ENCODE measurements at regions not wholly inside any gene's neighbourhood (a gene's known extent, or its start where the extent isn't known, plus 50 kb on each side); places are given as distances from the start of the nearest gene placed in this dataset.
"Not testable (repeated sequence)": the region's sequence is repeated elsewhere in the genome, so short reads cannot be mapped to it uniquely, and the experiment has no call there.

DNA sequence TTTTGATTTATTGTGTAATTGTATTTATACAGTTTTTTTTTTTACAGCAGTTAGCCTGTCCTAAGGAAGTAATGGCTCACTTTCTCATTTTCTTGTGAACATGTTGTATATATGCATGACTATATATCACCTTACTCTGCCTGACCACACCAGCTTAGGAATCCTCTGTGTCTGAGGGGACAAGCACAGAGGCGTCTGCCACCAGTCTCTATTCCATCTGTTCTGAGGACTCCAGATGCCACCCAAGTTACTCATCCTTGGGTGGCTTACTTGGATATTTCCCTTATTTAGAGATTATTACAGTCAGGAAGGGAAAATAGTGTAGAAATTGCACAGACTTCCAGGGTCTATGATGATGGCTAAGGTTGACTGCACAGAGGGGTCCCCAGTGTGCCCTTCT lies 256.3 kb upstream of the C9orf72 start:
- Mint-ChIP-seq H3K4me3 (no peak overlapping the region), H3K36me3 (no peaks in the 10 kb centered on the region), H3K27me3 (peaks cover 2% of the 10 kb centered on the region), H3K9me3 (ENCODE audit: low read depth) (no peaks in the 10 kb centered on the region), H3K4me1 (no peaks in the 10 kb centered on the region), H3K27ac (no peak overlapping the region)
- ATAC-seq: no peak
- CTCF ChIA-PET: no interaction called here
- no peak for DNase-seq

DNA sequence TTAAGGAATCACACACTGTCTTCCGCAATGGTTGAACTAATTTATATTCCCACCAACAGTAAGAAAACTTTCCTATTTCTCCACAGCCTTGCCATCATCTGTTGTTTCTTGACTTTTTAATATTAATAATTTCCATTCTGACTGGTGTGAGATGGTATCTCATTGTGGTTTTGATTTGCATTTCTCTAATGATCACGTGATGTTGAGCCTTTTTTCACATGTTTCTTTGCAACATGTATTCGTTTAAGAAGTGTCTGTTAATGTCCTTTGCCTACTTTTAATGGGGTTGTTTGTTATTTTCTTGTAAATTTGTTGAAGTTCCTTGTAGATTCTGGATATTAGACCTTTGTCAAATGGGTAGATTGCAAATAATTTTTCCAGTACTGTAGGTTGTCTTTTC lies 258.8 kb upstream of the C9orf72 start:
- H3K27me3 Mint-ChIP-seq; H3K27ac Mint-ChIP-seq; H3K4me1 Mint-ChIP-seq; CTCF ChIA-PET; ATAC-seq; H3K36me3 Mint-ChIP-seq; H3K9me3 Mint-ChIP-seq (ENCODE audit: low read depth); H3K4me3 Mint-ChIP-seq; DNase-seq: not testable (repeated sequence)

DNA sequence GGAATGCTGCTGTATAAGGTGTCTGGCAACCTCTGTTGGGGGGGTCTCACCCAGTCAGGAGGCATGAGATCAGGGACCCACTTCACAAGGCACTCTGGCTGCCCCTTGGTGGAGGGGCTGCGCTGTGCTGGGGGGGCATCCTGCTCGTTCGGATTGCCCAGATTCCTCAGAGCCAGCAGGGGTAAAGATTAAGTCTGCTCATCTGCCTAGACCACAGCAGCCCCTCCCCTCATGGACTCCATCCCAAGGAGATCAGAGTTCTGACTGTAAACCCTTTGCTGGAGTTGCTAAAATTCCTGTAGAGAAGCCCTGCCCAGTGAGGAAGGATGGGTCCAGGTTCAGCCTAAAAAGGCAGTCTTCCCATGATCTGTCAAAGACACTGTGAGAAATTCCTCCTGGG lies 262.0 kb upstream of the C9orf72 start:
- peaks cover 2% of the 10 kb centered on the region for H3K27me3 Mint-ChIP-seq
- ATAC-seq: no peak

DNA sequence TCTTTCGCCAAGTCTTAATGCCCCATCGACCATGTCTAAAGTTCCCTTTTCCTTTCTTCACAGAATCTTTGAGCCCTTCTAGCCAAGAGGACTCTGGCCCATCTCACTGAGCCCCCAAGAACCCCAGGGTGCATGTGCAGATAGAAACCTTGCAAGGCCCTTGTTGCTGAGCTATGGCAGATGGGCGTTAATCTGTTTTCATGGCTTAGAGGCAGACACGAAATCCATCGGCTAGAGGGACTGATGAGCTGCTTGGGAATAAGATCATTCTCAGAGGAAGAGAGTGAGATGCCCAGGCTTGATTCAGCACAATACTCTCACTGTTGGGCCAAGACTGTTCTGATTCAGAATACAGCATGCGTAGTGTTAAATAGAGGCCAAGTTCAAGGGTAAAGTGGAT lies 262.5 kb upstream of the C9orf72 start:
- CTCF ChIA-PET: no interaction called here
- Mint-ChIP-seq H3K36me3 (no peaks in the 10 kb centered on the region), H3K9me3 (ENCODE audit: low read depth) (no peaks in the 10 kb centered on the region), H3K4me1 (no peaks in the 10 kb centered on the region), H3K4me3 (no peak overlapping the region), H3K27ac (no peak overlapping the region), H3K27me3 (peaks cover 2% of the 10 kb centered on the region)
- DNase-seq (no peak), ATAC-seq (no peak)

More for the DNA sequence above, 262.0 kb upstream of the C9orf72 start:
- Mint-ChIP-seq H3K9me3 (ENCODE audit: low read depth) (no peaks in the 10 kb centered on the region), H3K36me3 (no peaks in the 10 kb centered on the region), H3K4me3 (no peak overlapping the region), H3K27ac (no peak overlapping the region), H3K4me1 (no peaks in the 10 kb centered on the region)
- CTCF ChIA-PET: no interaction called here
- DNase-seq: no peak

DNA sequence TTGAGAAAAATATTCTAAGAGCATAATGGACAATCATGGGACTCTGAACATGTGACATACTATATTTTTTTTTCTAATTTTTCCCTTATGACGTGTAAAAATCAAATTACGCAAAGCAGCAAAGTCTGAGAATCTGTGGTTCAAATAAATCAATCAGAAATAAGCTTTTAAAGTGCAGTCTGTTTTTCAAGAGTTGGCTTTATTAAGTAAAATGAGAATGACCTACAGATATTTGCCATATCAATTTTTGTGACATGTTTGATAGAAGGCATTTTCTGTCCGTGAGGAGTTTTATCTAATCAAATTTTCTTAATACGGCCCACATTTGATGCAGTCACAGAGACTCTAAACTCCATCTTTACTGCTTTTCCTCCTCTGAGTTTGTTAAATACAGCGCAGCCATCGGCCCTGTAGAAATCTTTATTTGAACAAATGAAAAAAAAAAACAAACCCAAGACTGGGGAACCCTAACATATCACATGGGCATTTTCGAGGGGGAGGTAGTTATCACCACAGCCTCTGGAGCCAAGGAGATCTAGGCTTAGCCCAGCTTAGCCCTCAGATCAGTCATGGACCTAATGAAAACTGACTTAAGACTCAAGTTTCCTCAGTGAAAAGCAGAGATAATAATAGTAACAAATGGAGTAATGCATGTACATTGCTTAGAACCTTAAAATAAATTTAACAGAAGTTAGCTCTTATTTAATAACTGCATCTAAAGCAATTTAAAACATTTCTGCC lies 263.6 kb upstream of the C9orf72 start:
- no peak overlapping the region for H3K27ac Mint-ChIP-seq
- no peak for DNase-seq
- peaks cover 2% of the 10 kb centered on the region for H3K27me3 Mint-ChIP-seq
- no peaks in the 10 kb centered on the region for H3K4me1 Mint-ChIP-seq
- no peaks in the 10 kb centered on the region for H3K36me3 Mint-ChIP-seq
- CTCF ChIA-PET: no interaction called here
- no peaks in the 10 kb centered on the region for H3K9me3 Mint-ChIP-seq (ENCODE audit: low read depth)
- ATAC-seq: no peak
- no peak overlapping the region for H3K4me3 Mint-ChIP-seq

DNA sequence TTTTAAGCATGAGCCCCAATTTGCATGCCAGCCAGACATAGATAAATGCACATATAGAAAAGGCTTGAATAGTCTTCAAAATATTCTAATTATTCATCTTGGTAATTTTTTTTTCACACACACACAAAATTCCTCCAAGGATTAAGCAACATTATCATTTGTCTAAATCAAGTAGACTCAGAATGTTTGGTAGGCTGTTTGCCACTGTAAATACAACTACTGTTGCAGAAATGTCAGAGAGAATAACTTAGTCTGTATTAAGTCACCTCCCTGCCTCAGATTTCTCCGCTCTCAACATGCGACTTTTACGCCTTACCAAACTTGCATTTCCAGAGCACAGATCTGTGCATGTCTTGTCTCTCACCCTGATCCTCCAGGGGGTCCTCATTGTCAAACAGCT lies 265.6 kb upstream of the C9orf72 start:
- CTCF ChIA-PET: no interaction called here
- Mint-ChIP-seq H3K9me3 (ENCODE audit: low read depth) (no peaks in the 10 kb centered on the region), H3K27ac (no peak overlapping the region)

DNA sequence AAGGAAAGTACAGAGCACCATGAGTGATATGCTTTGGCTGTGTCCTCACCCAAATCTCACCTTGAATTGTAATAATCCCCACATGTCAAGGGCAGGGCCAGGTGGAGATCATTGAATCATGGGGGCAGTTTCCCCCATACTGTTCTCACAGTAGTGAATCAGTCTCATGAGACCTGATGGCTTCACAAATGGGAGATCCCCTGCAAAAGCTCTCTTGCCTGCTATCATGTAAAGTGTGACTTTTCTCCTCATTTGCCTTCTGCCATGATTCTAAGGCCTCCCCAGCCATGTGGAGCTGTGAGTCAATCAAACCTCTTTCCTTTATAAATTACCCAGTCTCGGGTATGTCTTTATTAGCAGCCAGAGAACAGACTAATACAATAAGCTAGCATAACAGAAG lies 266.5 kb upstream of the C9orf72 start:
- H3K36me3 Mint-ChIP-seq; H3K4me3 Mint-ChIP-seq; H3K9me3 Mint-ChIP-seq (ENCODE audit: low read depth); ATAC-seq; DNase-seq; CTCF ChIA-PET; H3K27me3 Mint-ChIP-seq; H3K4me1 Mint-ChIP-seq; H3K27ac Mint-ChIP-seq: not testable (repeated sequence)

More for the DNA sequence above, 265.6 kb upstream of the C9orf72 start:
- DNase-seq (no peak), ATAC-seq (no peak)
- Mint-ChIP-seq H3K36me3 (no peaks in the 10 kb centered on the region), H3K4me1 (no peaks in the 10 kb centered on the region), H3K27me3 (peaks cover 2% of the 10 kb centered on the region), H3K4me3 (no peak overlapping the region)

DNA sequence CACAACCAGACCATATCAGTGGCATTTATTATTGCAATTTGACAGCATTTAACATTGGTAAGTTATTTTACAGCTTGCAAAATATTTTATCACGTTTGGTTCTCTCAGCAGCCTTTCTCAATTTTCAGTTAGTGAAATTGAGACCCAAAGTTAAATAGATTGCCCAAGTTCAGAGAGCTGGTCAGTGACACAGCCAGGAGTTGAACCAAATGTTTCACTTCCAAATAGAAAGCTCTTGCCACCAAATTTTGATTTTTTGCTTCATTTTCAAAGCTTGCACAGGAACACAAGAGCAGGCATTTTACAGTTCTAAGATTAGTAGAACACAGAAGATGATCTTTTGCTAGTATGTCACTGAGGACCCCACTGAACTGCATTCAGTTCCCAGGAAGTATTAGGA lies 271.5 kb upstream of the C9orf72 start:
- Mint-ChIP-seq H3K4me3 (no peak overlapping the region), H3K4me1 (no peaks in the 10 kb centered on the region), H3K36me3 (no peaks in the 10 kb centered on the region), H3K27ac (no peak overlapping the region), H3K27me3 (no peaks in the 10 kb centered on the region), H3K9me3 (ENCODE audit: low read depth) (no peaks in the 10 kb centered on the region)
- CTCF ChIA-PET: no interaction called here
- ATAC-seq (no peak), DNase-seq (no peak)

DNA sequence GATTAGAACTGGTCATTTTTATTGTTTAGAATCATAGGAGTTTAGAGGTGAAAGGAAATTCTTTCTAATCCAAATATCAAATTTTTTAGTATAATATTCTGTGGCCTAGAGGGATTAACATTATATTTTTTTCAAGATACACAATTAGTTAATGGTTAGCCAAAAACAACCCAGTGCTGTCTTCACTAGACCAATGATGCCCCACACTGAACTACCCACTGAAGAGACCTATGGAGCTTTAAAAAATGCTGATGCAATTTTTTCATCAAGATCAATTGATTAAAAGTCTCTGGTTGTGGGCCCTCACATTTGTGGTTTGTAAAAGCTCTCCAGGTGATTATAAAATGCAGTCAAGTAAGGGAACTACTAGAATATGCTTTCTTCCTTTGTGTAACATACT lies 274.1 kb upstream of the C9orf72 start:
- H3K27ac Mint-ChIP-seq: no peak overlapping the region
- H3K9me3 Mint-ChIP-seq (ENCODE audit: low read depth): no peaks in the 10 kb centered on the region
- no peaks in the 10 kb centered on the region for H3K27me3 Mint-ChIP-seq
- no peaks in the 10 kb centered on the region for H3K4me1 Mint-ChIP-seq
- no peak overlapping the region for H3K4me3 Mint-ChIP-seq
- CTCF ChIA-PET: no interaction called here
- no peak for DNase-seq
- no peaks in the 10 kb centered on the region for H3K36me3 Mint-ChIP-seq
- no peak for ATAC-seq

GRCh38 chr9:27847818-27848217 lies 274.5 kb upstream of the C9orf72 start:
- H3K4me1 Mint-ChIP-seq: no peaks in the 10 kb centered on the region
- H3K27me3 Mint-ChIP-seq: no peaks in the 10 kb centered on the region
- DNase-seq (no peak), ATAC-seq (no peak)
- no peaks in the 10 kb centered on the region for H3K36me3 Mint-ChIP-seq
- no peak overlapping the region for H3K4me3 Mint-ChIP-seq
- no peaks in the 10 kb centered on the region for H3K9me3 Mint-ChIP-seq (ENCODE audit: low read depth)
- H3K27ac Mint-ChIP-seq: no peak overlapping the region
- CTCF ChIA-PET: no interaction called here

DNA sequence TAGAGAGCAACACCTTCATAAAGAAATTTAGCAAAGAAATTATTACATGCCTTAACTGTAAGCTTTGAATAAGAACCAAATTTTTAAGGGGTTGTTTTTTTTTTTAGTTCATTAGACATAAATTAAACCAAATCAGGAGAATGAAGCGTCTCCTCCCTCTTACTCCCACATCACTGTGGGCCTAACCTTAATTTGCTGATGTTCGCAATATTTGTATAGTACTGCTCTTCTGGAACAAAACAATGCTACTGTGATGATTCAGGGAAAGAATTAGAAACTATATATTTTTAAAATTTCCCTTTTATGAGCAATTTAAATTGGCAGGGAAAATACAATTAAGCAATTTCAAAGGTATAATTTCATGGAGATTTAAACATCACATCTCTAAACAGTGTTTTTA lies 275.0 kb upstream of the C9orf72 start:
- CTCF ChIA-PET: no interaction called here
- ATAC-seq: no peak
- H3K27ac Mint-ChIP-seq: no peak overlapping the region

GRCh38 chr9:27851858-27852257 lies 278.6 kb upstream of the C9orf72 start:
- no peak overlapping the region for H3K27ac Mint-ChIP-seq
- CTCF ChIA-PET: no interaction called here
- ATAC-seq: no peak
- H3K36me3 Mint-ChIP-seq: no peaks in the 10 kb centered on the region
- DNase-seq: no peak
- H3K9me3 Mint-ChIP-seq (ENCODE audit: low read depth): no peaks in the 10 kb centered on the region
- H3K27me3 Mint-ChIP-seq: no peaks in the 10 kb centered on the region
- H3K4me1 Mint-ChIP-seq: no peaks in the 10 kb centered on the region
- no peak overlapping the region for H3K4me3 Mint-ChIP-seq

More for the DNA sequence above, 275.0 kb upstream of the C9orf72 start:
- no peaks in the 10 kb centered on the region for H3K9me3 Mint-ChIP-seq (ENCODE audit: low read depth)
- no peak overlapping the region for H3K4me3 Mint-ChIP-seq
- no peaks in the 10 kb centered on the region for H3K27me3 Mint-ChIP-seq
- DNase-seq: no peak
- no peaks in the 10 kb centered on the region for H3K4me1 Mint-ChIP-seq
- H3K36me3 Mint-ChIP-seq: no peaks in the 10 kb centered on the region

- ATAC-seq (no peak), DNase-seq (no peak)
- Mint-ChIP-seq H3K4me1 (no peaks in the 10 kb centered on the region), H3K4me3 (no peak overlapping the region), H3K27me3 (no peaks in the 10 kb centered on the region), H3K27ac (no peak overlapping the region), H3K36me3 (no peaks in the 10 kb centered on the region), H3K9me3 (ENCODE audit: low read depth) (no peaks in the 10 kb centered on the region)
- CTCF ChIA-PET: no interaction called here
Observed at GRCh38 chr9:27853529-27853928, 280.2 kb upstream of the C9orf72 start.

GRCh38 chr9:27856054-27856453 lies 282.8 kb upstream of the C9orf72 start:
- H3K27me3 Mint-ChIP-seq: no peaks in the 10 kb centered on the region
- H3K9me3 Mint-ChIP-seq (ENCODE audit: low read depth): no peaks in the 10 kb centered on the region
- H3K27ac Mint-ChIP-seq: no peak overlapping the region
- CTCF ChIA-PET: no interaction called here
- no peak for DNase-seq
- H3K4me1 Mint-ChIP-seq: no peaks in the 10 kb centered on the region
- no peaks in the 10 kb centered on the region for H3K36me3 Mint-ChIP-seq
- ATAC-seq: no peak
- no peak overlapping the region for H3K4me3 Mint-ChIP-seq

DNA sequence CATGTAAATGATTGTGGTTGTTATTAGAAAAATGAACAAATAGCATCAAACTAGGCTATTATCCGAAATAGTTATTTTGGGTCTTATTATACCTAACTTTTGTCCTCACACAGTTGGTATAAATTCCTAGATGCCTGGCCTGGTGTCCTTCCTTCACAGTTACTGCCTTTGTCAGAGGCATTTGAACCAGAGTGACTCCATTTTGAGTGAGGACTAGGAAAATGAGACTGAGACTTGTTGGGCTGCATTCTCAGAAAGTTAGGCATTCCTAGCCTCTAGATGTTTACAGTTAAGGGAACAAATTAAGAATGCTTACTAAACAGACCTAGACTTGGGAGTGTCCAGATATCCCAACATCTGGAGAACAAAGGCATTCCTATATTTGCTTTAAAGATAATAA lies 283.5 kb upstream of the C9orf72 start:
- Mint-ChIP-seq H3K4me3 (no peak overlapping the region), H3K36me3 (no peaks in the 10 kb centered on the region), H3K4me1 (no peaks in the 10 kb centered on the region), H3K27me3 (no peaks in the 10 kb centered on the region), H3K9me3 (ENCODE audit: low read depth) (no peaks in the 10 kb centered on the region), H3K27ac (no peak overlapping the region)
- CTCF ChIA-PET: no interaction called here
- no peak for ATAC-seq
- no peak for DNase-seq

All from activated CD8-positive, alpha-beta memory T cell treated with anti-CD3 and anti-CD28 coated beads, Interleukin-2, amount 10 ng/mL, durations not matched to agents 7 days and 5 days (primary cell).